ENCODE measurements at regions not wholly inside any gene's neighbourhood (a gene's known extent, or its start where the extent isn't known, plus 50 kb on each side); places are given as distances from the start of the nearest gene placed in this dataset.

DNA sequence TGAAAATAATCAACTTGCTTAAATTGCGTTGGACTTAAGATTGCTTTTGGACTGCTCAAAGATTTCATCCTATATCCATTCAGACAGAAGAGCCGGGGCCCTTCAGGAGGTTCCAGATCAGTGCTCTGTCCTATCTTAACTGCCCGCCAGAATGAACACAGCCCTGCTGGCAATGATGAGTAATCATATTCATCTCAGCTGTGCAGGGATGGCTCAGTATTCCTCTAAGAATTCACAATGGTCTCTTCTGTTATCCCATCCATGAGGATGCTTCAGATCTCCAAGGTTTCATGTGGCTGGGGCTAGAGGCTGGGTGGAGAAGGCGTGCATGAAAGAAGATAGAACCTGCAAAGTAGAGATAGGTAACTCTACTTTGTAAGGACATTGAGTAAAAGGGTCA lies 80.0 kb upstream of the NPVF start:
- TF ChIP-seq, protein P1, sequence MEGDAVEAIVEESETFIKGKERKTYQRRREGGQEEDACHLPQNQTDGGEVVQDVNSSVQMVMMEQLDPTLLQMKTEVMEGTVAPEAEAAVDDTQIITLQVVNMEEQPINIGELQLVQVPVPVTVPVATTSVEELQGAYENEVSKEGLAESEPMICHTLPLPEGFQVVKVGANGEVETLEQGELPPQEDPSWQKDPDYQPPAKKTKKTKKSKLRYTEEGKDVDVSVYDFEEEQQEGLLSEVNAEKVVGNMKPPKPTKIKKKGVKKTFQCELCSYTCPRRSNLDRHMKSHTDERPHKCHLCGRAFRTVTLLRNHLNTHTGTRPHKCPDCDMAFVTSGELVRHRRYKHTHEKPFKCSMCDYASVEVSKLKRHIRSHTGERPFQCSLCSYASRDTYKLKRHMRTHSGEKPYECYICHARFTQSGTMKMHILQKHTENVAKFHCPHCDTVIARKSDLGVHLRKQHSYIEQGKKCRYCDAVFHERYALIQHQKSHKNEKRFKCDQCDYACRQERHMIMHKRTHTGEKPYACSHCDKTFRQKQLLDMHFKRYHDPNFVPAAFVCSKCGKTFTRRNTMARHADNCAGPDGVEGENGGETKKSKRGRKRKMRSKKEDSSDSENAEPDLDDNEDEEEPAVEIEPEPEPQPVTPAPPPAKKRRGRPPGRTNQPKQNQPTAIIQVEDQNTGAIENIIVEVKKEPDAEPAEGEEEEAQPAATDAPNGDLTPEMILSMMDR (IDR thresholded peaks at IDR 0.05): no peak
- no peak overlapping the region for H3K4me3 ChIP-seq
- no peaks in the 10 kb centered on the region for H3K4me1 ChIP-seq
- H3K9me3 ChIP-seq: no peaks in the 10 kb centered on the region
- DNase-seq (no peak), ATAC-seq (no peak)
- intact Hi-C loops (cut with DNase I): no loop called here
- no peak overlapping the region for H3K27ac ChIP-seq
- no peaks in the 10 kb centered on the region for H3K27me3 ChIP-seq (ENCODE audit: low read depth)
- no peaks in the 10 kb centered on the region for H3K36me3 ChIP-seq

DNA sequence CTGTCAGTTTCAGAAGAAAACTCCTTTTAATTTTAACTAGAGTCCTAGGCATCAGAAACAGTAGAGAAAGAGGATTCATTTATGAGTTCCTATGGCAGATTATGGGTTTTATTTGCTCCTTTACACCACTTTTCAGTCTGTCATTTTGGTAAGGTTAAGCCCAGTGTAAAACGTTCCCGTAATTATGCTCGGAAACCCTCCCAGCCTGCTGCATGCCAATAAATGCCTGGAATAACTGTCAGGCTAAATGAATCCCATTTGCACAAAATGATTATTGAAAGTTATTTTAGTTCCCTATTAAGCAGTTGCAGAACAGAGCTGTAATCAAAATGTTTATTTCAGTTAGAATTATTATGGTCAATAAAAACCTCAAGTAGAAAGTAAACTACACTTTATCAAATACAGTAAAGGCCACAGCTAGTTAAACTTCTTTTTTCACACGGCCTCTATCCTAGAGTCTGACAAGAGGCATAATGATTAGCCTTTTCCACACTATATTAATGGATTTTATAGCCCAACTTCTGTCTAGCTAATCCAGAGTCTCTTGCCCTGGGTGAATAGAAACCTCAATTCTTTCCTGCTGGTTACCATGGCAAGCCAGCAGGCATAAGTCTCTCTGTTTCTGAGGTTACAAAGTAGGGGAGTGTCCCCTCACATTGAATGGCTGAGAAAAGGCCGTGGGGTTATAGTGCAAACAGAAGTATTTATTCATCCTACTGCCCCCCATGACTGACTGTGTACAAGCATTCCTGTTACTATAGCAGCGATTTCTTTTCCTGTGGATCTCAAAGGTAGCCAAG lies 80.8 kb upstream of the NPVF start:
- Histone ChIP-seq H3K9me3 (no peaks in the 10 kb centered on the region), H3K4me3 (no peak overlapping the region), H3K27ac (no peak overlapping the region), H3K4me1 (no peaks in the 10 kb centered on the region), H3K27me3 (ENCODE audit: low read depth) (no peaks in the 10 kb centered on the region), H3K36me3 (no peaks in the 10 kb centered on the region)
- TF ChIP-seq, protein P1 (IDR thresholded peaks at IDR 0.05): no peak
- ATAC-seq (no peak), DNase-seq (no peak)
- intact Hi-C loops (cut with DNase I): no loop called here

DNA sequence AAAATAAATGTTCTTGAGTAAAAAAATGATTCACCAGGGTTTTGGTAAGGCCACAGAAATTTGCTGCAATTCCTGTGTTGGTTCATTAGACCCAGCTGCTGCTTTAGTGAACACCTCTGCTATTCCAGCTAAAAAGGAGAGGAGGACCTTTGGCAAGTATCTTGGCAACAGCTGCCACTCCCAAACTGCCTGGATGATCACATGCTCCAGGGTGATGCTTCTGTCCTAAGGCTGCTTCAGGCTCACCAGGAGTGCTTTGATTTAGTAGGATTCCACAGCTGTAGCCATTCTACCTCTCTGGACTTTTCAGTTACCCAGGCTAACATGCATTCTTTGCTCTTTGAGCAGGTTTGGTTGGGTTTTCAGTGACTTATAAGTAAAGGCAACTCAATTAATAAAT lies 82.6 kb upstream of the NPVF start:
- no peak overlapping the region for H3K4me3 ChIP-seq
- intact Hi-C loops (cut with DNase I): no loop called here
- H3K27me3 ChIP-seq (ENCODE audit: low read depth): no peaks in the 10 kb centered on the region
- no peaks in the 10 kb centered on the region for H3K36me3 ChIP-seq
- no peaks in the 10 kb centered on the region for H3K9me3 ChIP-seq
- no peak overlapping the region for H3K27ac ChIP-seq
- DNase-seq: no peak
- no peaks in the 10 kb centered on the region for H3K4me1 ChIP-seq
- TF ChIP-seq, protein P1 (IDR thresholded peaks at IDR 0.05): no peak
- ATAC-seq: no peak

DNA sequence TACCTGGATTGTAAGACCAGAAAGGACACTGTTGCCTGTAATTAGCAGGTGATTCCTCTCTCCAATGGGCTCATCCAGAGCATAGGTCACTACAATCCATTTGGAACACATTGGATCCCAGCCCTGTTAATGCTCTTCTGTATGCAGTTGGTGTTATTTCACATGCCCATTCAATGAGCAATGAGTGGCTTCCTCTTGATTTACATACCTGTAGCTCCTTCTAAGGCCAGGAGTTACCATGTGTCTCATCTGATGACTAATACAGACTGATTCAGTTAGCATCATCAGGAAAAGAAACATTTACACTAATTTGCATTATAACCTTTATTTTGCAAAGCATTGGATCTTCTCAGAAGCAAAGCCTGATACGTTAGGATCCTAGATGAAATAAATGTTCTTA lies 83.1 kb upstream of the NPVF start:
- intact Hi-C loops (cut with DNase I): no loop called here
- Histone ChIP-seq H3K27ac (no peak overlapping the region), H3K27me3 (ENCODE audit: low read depth) (no peaks in the 10 kb centered on the region), H3K4me3 (no peak overlapping the region), H3K36me3 (no peaks in the 10 kb centered on the region), H3K4me1 (no peaks in the 10 kb centered on the region), H3K9me3 (no peaks in the 10 kb centered on the region)
- ATAC-seq: no peak
- no peak for DNase-seq
- TF ChIP-seq, protein P1 (IDR thresholded peaks at IDR 0.05): no peak

DNA sequence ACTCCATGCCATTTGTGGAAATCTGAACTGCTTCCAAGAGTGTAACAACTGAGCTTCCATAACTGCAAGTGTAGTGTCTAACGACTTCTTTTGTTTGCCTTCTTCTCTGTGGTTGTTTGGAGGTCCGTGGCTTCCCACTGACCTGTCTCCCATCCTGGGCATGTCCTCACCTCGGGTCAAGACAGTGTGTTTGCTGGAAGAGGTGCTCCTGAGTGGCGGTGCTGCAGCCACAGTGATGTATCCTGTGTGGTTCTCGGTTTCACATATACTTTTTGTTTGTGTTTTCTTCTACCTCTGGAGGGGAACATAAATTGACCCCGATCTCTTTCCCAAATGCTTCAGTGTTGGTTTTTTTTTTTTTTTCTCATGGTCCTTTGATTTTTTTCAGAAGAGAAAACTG lies 84.7 kb upstream of the NPVF start:
- Histone ChIP-seq H3K4me1 (no peaks in the 10 kb centered on the region), H3K27me3 (ENCODE audit: low read depth) (no peaks in the 10 kb centered on the region), H3K27ac (no peak overlapping the region), H3K4me3 (no peak overlapping the region), H3K9me3 (no peaks in the 10 kb centered on the region), H3K36me3 (no peaks in the 10 kb centered on the region)
- intact Hi-C loops (cut with DNase I): no loop called here
- ATAC-seq: no peak
- DNase-seq: no peak
- TF ChIP-seq, protein P1 (IDR thresholded peaks at IDR 0.05): no peak

Data from lower lobe of right lung (tissue), 2 donors.